Brain microvascular endothelial cell (primary cell): ENCODE measurements at regions not wholly inside any gene's neighbourhood (a gene's known extent, or its start where the extent isn't known, plus 50 kb on each side); places are given as distances from the start of the nearest gene placed in this dataset.

ENCODE experiments used
- DNase-seq: peaks from one replicate; pipeline ENCODE4 v3.0.0-alpha.2; 2020
- H3K27ac ChIP-seq: fragments of 250-450 bp; sonication (Bioruptor Pico); 2 replicates; pipeline ENCODE4 v1.5.1; 2020; ENCODE audit warnings: mild to moderate bottlenecking, moderate library complexity
- H3K27me3 ChIP-seq: fragments of 250-450 bp; sonication (Bioruptor Pico); replicated peaks from 2 replicates; pipeline ENCODE4 v1.5.1; 2020; ENCODE audit warnings: mild to moderate bottlenecking
- H3K36me3 ChIP-seq: fragments of 250-450 bp; sonication (Bioruptor Pico); replicated peaks from 2 replicates; pipeline ENCODE4 v1.5.1; 2020; ENCODE audit warnings: mild to moderate bottlenecking
- H3K4me3 ChIP-seq: 2 replicates; pipeline ENCODE4 v1.5.1; 2011; ENCODE audit warnings: low read depth, mild to moderate bottlenecking, control low read depth, low read length, moderate library complexity
- CTCF ChIP-seq: IDR thresholded peaks from 2 replicates; pipeline ENCODE4 v1.5.1; 2011; ENCODE audit warnings: low read depth, mild to moderate bottlenecking, moderate library complexity, low read length, control low read depth, inconsistent platforms; ENCODE audit errors: missing control alignments
- in situ Hi-C: cut with HindIII; loops from 2 replicates; pipeline ENCODE4 v1.10.0; 2017; ENCODE audit warnings: low sequenced_read_pairs, low pct_ligation_motif_present

DNA sequence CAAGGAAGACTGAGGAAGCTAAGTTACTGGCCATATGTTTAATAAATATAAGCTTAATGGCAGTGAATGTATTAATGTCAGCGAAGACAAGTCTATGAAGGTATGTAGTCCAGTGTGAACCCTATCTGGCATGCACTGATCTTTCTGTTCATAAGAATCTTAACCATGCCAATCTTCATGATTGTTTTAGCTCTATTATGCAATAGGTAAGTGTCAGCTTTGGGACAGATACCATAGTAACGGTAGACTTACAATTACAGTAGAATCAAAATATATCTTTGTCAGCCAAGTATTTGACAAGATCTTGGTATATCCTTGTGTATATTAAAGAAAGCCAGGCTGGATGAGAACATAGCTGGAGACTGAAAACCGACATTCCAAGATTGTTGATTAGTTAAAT, 428.5 kb downstream of the SPRY2 start:
- in situ Hi-C loops: no loop called here
- no peak overlapping the region for H3K4me3 ChIP-seq
- no peak for DNase-seq
- TF ChIP-seq CTCF: no peak
- H3K27ac ChIP-seq: no peak overlapping the region
- no peaks in the 10 kb centered on the region for H3K27me3 ChIP-seq
- H3K36me3 ChIP-seq: no peaks in the 10 kb centered on the region

- no peak for TF ChIP-seq CTCF
- in situ Hi-C loops: no loop called here
- no peak for DNase-seq
- Histone ChIP-seq H3K27ac (no peak overlapping the region), H3K4me3 (no peak overlapping the region), H3K36me3 (no peaks in the 10 kb centered on the region), H3K27me3 (no peaks in the 10 kb centered on the region)
Measured at GRCh38 chr13:79910875-79911540, 429.9 kb downstream of the SPRY2 start.

DNA sequence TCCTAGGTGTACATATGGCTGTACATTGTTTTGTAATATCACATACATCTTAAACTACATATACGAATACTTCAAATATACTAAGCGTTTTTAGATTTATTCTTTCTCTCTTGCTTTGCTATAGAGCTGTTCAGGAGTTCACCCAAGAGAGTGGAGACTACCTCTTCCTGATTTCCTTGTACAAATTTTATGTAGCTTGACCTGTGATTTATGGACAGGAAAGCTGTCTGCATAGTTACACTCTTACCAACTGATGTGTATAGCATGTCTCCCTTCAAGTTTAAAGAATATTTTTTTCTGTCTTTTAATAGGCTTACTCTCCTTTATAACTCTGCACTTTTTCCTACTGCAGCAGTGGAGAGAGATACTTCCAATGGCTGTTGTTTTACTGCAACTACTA, 428.7 kb downstream of the NDFIP2 start:
- in situ Hi-C loops: no loop called here
- H3K36me3 ChIP-seq: no peaks in the 10 kb centered on the region
- H3K4me3 ChIP-seq: no peak overlapping the region
- TF ChIP-seq CTCF: no peak
- no peak for DNase-seq
- no peaks in the 10 kb centered on the region for H3K27me3 ChIP-seq
- H3K27ac ChIP-seq: no peak overlapping the region

GRCh38 chr13:79908381-79908780, 427.4 kb downstream of the NDFIP2 start:
- in situ Hi-C loops: no loop called here
- H3K27ac ChIP-seq: no peak overlapping the region

GRCh38 chr13:79907527-79907926, 426.6 kb downstream of the NDFIP2 start:
- TF ChIP-seq CTCF: no peak
- no peak overlapping the region for H3K4me3 ChIP-seq
- no peak overlapping the region for H3K27ac ChIP-seq
- H3K36me3 ChIP-seq: no peaks in the 10 kb centered on the region
- H3K27me3 ChIP-seq: no peaks in the 10 kb centered on the region
- DNase-seq: no peak
- in situ Hi-C loops: no loop called here

More at GRCh38 chr13:79908381-79908780, 427.4 kb downstream of the NDFIP2 start:
- H3K36me3 ChIP-seq: no peaks in the 10 kb centered on the region
- H3K4me3 ChIP-seq: no peak overlapping the region
- TF ChIP-seq CTCF: no peak
- no peaks in the 10 kb centered on the region for H3K27me3 ChIP-seq
- no peak for DNase-seq

GRCh38 chr13:79906345-79906744, 425.4 kb downstream of the NDFIP2 start:
- no peak overlapping the region for H3K4me3 ChIP-seq
- no peak for TF ChIP-seq CTCF
- DNase-seq: no peak
- H3K27ac ChIP-seq: no peak overlapping the region
- H3K27me3 ChIP-seq: no peaks in the 10 kb centered on the region
- H3K36me3 ChIP-seq: no peaks in the 10 kb centered on the region
- in situ Hi-C loops: no loop called here
